Fibroblast of pulmonary artery (primary cell): ENCODE measurements at regions not wholly inside any gene's neighbourhood (a gene's known extent, or its start where the extent isn't known, plus 50 kb on each side); places are given as distances from the start of the nearest gene placed in this dataset.

ENCODE experiments used
- DNase-seq: peaks from one replicate; pipeline ENCODE4 v3.0.0-alpha.2; 2010; ENCODE audit warnings: low read depth
- H3K4me3 ChIP-seq: replicated peaks from 2 replicates; pipeline ENCODE4 v1.5.1; 2011; ENCODE audit warnings: low read depth, mild to moderate bottlenecking, control low read depth, low read length, moderate library complexity
- CTCF ChIP-seq: IDR thresholded peaks from 2 replicates; pipeline ENCODE4 v1.5.1; 2011; ENCODE audit warnings: mild to moderate bottlenecking, control low read depth, low read length, inconsistent platforms; ENCODE audit errors: missing control alignments

- no peak for DNase-seq
- no peak overlapping the region for H3K4me3 ChIP-seq
- no peak for TF ChIP-seq CTCF
Observed at GRCh38 chr15:36275656-36276055, 303.8 kb upstream of the CDIN1 start.

GRCh38 chr15:36278219-36278618 lies 301.2 kb upstream of the CDIN1 start:
- no peak overlapping the region for H3K4me3 ChIP-seq
- peak; percentile 38 for DNase-seq
- TF ChIP-seq CTCF = peak; percentile 30

- no peak for TF ChIP-seq CTCF
- no peak for DNase-seq
- no peak overlapping the region for H3K4me3 ChIP-seq
Observed at GRCh38 chr15:36282821-36283220, 296.6 kb upstream of the CDIN1 start.

- TF ChIP-seq CTCF = no peak
- H3K4me3 ChIP-seq = no peak overlapping the region
- DNase-seq = no peak
Observed at GRCh38 chr15:36284911-36285310, 294.5 kb upstream of the CDIN1 start.

- no peak for DNase-seq
- no peak overlapping the region for H3K4me3 ChIP-seq
- TF ChIP-seq CTCF = no peak
Observed at GRCh38 chr15:36291501-36291900, 287.9 kb upstream of the CDIN1 start.

- no peak overlapping the region for H3K4me3 ChIP-seq
- no peak for TF ChIP-seq CTCF
- DNase-seq = no peak
Observed at GRCh38 chr15:36294359-36294758, 285.1 kb upstream of the CDIN1 start.

GRCh38 chr15:36301947-36302346 lies 277.5 kb upstream of the CDIN1 start:
- no peak for TF ChIP-seq CTCF
- H3K4me3 ChIP-seq = no peak overlapping the region
- DNase-seq = no peak
